HEK293 (cell line): ENCODE measurements at regions not wholly inside any gene's neighbourhood (a gene's known extent, or its start where the extent isn't known, plus 50 kb on each side); places are given as distances from the start of the nearest gene placed in this dataset.

Source experiments
- CTCF ChIA-PET: fragments of 350-600 bp; formaldehyde crosslinking; extraction: SDS; loops from one replicate; lab custom pipeline; 2021; ENCODE audit warnings: antibody characterized with exemption; lab: Yijun Ruan, JAX
- POLR2A ChIA-PET: fragments of 300-600 bp; formaldehyde crosslinking; extraction: SDS; loops from one replicate; lab custom pipeline; 2020; ENCODE audit warnings: antibody characterized with exemption, inconsistent platforms; lab: Yijun Ruan, JAX
- H3K27ac ChIP-seq: fragments of 200-500 bp; sonication (Bioruptor generic); 2 replicates; pipeline ENCODE4 v1.5.1; 2014; ENCODE audit warnings: low read depth, low read length, control low read depth, inconsistent platforms; ENCODE audit errors: extremely low read depth
- H3K36me3 ChIP-seq, 2 experiments: fragments of 200-500 bp in 1 of 2; sonication (Bioruptor generic) in 1 of 2; 1 replicate in 1 of 2; 2 replicates in 1 of 2; pipeline ENCODE4 v1.5.1; 2014 to 2017; ENCODE audit warnings: inconsistent platforms in 2 of 2, low read length in 2 of 2; ENCODE audit not compliant: control insufficient read depth in 2 of 2, insufficient read depth in 1 of 2
- H3K4me1 ChIP-seq: fragments of 200-500 bp; sonication (Bioruptor generic); 2 replicates; pipeline ENCODE4 v1.5.1; 2014; ENCODE audit warnings: mild to moderate bottlenecking, low read length, inconsistent platforms; ENCODE audit not compliant: control insufficient read depth, insufficient read depth
- H3K4me3 ChIP-seq: 2 replicates; pipeline ENCODE4 v1.5.1; 2011; ENCODE audit warnings: low read depth, mild to moderate bottlenecking, control low read depth, low read length, moderate library complexity
- H3K9me3 ChIP-seq: fragments of 200-500 bp; sonication (Bioruptor generic); 2 replicates; pipeline ENCODE4 v1.5.1; 2014; ENCODE audit warnings: low read depth, low read length, inconsistent platforms; ENCODE audit not compliant: control insufficient read depth, insufficient read depth
- HOXD13 ChIP-seq: sonication (generic); formaldehyde crosslinking; IDR thresholded peaks from 2 replicates; pipeline ENCODE4 v1.8.0; 2022; ENCODE audit warnings: missing genetic modification reagents, borderline replicate concordance
- MYNN ChIP-seq: fragments of 450-650 bp; formaldehyde crosslinking; IDR thresholded peaks from 2 replicates; pipeline ENCODE4 v1.5.1; 2016; ENCODE audit warnings: missing biosample characterization, missing genetic modification characterization, borderline replicate concordance
- PRDM1 ChIP-seq: fragments of 450-650 bp; formaldehyde crosslinking; IDR thresholded peaks from 2 replicates; pipeline ENCODE4; 2016; ENCODE audit warnings: missing biosample characterization, missing genetic modification characterization
- SCRT1 ChIP-seq: fragments of 450-650 bp; formaldehyde crosslinking; IDR thresholded peaks from 2 replicates; pipeline ENCODE4 v1.5.1; 2016; ENCODE audit warnings: missing biosample characterization, missing genetic modification characterization, borderline replicate concordance
- WT1 ChIP-seq: fragments of 450-650 bp; formaldehyde crosslinking; IDR thresholded peaks from 2 replicates; pipeline ENCODE4 v1.5.1; 2016; ENCODE audit warnings: missing biosample characterization, missing genetic modification characterization
- YY2 ChIP-seq: fragments of 450-650 bp; formaldehyde crosslinking; IDR thresholded peaks from 2 replicates; pipeline ENCODE4 v1.5.1; 2016; ENCODE audit warnings: missing biosample characterization, missing genetic modification characterization
- ZFP69B ChIP-seq: fragments of 450-650 bp; formaldehyde crosslinking; IDR thresholded peaks from 2 replicates; pipeline ENCODE4 v1.5.1; 2016; ENCODE audit warnings: missing biosample characterization, missing genetic modification characterization
- ZNF132 ChIP-seq: fragments of 450-650 bp; formaldehyde crosslinking; IDR thresholded peaks from 2 replicates; pipeline ENCODE4 v1.5.1; 2017; ENCODE audit warnings: missing biosample characterization, missing genetic modification characterization, borderline replicate concordance
- ZNF24 ChIP-seq: fragments of 450-650 bp; formaldehyde crosslinking; IDR thresholded peaks from 2 replicates; pipeline ENCODE4 v1.5.1; 2016; ENCODE audit warnings: missing biosample characterization, missing genetic modification characterization
- ZNF248 ChIP-seq: fragments of 450-650 bp; formaldehyde crosslinking; IDR thresholded peaks from 2 replicates; pipeline ENCODE4 v1.5.1; 2017; ENCODE audit warnings: missing biosample characterization, missing genetic modification characterization
- ZNF302 ChIP-seq: fragments of 450-650 bp; formaldehyde crosslinking; IDR thresholded peaks from 2 replicates; pipeline ENCODE4 v1.5.1; 2016; ENCODE audit warnings: missing biosample characterization, missing genetic modification characterization, low read depth
- ZNF37A ChIP-seq: fragments of 450-650 bp; IDR thresholded peaks from 2 replicates; pipeline ENCODE4 v1.5.1; 2018; ENCODE audit warnings: missing biosample characterization, missing genetic modification characterization
- ZNF544 ChIP-seq: fragments of 450-650 bp; formaldehyde crosslinking; IDR thresholded peaks from 2 replicates; pipeline ENCODE4 v1.5.0; 2017; ENCODE audit warnings: missing biosample characterization, missing genetic modification characterization
- ZNF624 ChIP-seq: fragments of 450-650 bp; formaldehyde crosslinking; IDR thresholded peaks from 2 replicates; pipeline ENCODE4 v1.5.1; 2017; ENCODE audit warnings: missing biosample characterization, missing genetic modification characterization
- ZSCAN16 ChIP-seq: fragments of 450-650 bp; formaldehyde crosslinking; IDR thresholded peaks from 2 replicates; pipeline ENCODE4 v1.5.1; 2016; ENCODE audit warnings: missing biosample characterization, missing genetic modification characterization
- TF ChIP-seq, protein P1 (sequence below): fragments of 450-650 bp; formaldehyde crosslinking; IDR thresholded peaks from 2 replicates; pipeline ENCODE4 v1.5.1; 2016; ENCODE audit warnings: missing biosample characterization, missing genetic modification characterization
- TF ChIP-seq, protein P2 (sequence below): fragments of 450-650 bp; formaldehyde crosslinking; IDR thresholded peaks from 2 replicates; pipeline ENCODE4 v1.5.1; 2016; ENCODE audit warnings: missing biosample characterization, missing genetic modification characterization
- TF ChIP-seq, protein P3 (sequence below): fragments of 450-650 bp; formaldehyde crosslinking; IDR thresholded peaks from 2 replicates; pipeline ENCODE4 v1.5.1; 2016; ENCODE audit warnings: missing biosample characterization, missing genetic modification characterization
- TF ChIP-seq, protein P4 (sequence below): fragments of 450-650 bp; formaldehyde crosslinking; IDR thresholded peaks from 2 replicates; pipeline ENCODE4 v1.5.1; 2016; ENCODE audit warnings: missing biosample characterization, missing genetic modification characterization
- TF ChIP-seq, protein P5 (sequence below): fragments of 450-650 bp; formaldehyde crosslinking; IDR thresholded peaks from 2 replicates; pipeline ENCODE4 v1.5.1; 2017; ENCODE audit warnings: missing biosample characterization, missing genetic modification characterization
- TF ChIP-seq, protein P6 (sequence below): fragments of 450-650 bp; formaldehyde crosslinking; IDR thresholded peaks from 2 replicates; pipeline ENCODE4 v1.5.1; 2017; ENCODE audit warnings: missing biosample characterization, missing genetic modification characterization
- TF ChIP-seq, protein P7 (sequence below): fragments of 450-650 bp; formaldehyde crosslinking; IDR thresholded peaks from 2 replicates; pipeline ENCODE4 v1.5.1; 2016; ENCODE audit warnings: missing biosample characterization, missing genetic modification characterization

DNA sequence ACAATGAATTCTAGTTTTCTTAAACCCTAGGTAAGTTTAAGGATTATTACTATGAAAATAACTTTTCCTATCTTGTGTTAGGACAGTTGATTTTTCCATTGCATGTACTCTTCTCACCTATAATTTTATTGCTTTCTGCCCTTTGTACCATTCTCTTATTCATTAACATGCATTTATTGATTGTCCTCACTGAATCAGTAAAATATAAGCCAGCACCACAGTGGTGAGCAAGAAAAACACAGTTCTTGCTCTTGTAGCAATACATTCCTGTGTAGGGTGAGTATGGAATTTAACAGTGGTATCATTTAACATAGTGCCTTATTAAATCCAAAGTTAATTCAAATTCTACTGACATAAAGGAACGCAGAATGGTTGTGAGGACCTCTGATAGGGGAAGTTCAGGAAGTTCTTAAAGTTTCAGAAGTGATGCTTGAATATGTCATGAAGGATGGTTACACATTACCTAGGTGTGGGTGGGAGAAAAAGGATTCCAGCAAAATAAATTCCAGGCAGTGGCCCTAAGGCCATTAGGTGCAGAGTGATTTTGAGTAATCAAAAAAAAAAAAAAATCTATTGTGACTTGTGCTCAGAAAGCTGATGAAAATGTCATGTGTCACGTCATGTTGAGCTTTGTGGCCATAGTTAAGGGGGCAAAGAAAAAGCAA is 104.7 kb upstream of the DSEL start:
- no peaks in the 10 kb centered on the region for H3K4me1 ChIP-seq
- H3K36me3 ChIP-seq, result no peaks in the 10 kb centered on the region
- ChIA-PET POLR2A (no interaction called here), CTCF (no interaction called here)
- no peak overlapping the region for H3K4me3 ChIP-seq
- TF ChIP-seq SCRT1 (tag by site-specific recombination) (no peak), ZNF37A (tag by site-specific recombination) (no peak), YY2 (tag by site-specific recombination) (no peak), ZNF302 (tag by site-specific recombination) (no peak), ZNF132 (tag by site-specific recombination) (no peak), PRDM1 (no peak), ZNF24 (tag by site-specific recombination) (no peak)
- TF ChIP-seq, protein P1, sequence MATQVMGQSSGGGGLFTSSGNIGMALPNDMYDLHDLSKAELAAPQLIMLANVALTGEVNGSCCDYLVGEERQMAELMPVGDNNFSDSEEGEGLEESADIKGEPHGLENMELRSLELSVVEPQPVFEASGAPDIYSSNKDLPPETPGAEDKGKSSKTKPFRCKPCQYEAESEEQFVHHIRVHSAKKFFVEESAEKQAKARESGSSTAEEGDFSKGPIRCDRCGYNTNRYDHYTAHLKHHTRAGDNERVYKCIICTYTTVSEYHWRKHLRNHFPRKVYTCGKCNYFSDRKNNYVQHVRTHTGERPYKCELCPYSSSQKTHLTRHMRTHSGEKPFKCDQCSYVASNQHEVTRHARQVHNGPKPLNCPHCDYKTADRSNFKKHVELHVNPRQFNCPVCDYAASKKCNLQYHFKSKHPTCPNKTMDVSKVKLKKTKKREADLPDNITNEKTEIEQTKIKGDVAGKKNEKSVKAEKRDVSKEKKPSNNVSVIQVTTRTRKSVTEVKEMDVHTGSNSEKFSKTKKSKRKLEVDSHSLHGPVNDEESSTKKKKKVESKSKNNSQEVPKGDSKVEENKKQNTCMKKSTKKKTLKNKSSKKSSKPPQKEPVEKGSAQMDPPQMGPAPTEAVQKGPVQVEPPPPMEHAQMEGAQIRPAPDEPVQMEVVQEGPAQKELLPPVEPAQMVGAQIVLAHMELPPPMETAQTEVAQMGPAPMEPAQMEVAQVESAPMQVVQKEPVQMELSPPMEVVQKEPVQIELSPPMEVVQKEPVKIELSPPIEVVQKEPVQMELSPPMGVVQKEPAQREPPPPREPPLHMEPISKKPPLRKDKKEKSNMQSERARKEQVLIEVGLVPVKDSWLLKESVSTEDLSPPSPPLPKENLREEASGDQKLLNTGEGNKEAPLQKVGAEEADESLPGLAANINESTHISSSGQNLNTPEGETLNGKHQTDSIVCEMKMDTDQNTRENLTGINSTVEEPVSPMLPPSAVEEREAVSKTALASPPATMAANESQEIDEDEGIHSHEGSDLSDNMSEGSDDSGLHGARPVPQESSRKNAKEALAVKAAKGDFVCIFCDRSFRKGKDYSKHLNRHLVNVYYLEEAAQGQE (tag by site-specific recombination), result no peak
- TF ChIP-seq, protein P2, sequence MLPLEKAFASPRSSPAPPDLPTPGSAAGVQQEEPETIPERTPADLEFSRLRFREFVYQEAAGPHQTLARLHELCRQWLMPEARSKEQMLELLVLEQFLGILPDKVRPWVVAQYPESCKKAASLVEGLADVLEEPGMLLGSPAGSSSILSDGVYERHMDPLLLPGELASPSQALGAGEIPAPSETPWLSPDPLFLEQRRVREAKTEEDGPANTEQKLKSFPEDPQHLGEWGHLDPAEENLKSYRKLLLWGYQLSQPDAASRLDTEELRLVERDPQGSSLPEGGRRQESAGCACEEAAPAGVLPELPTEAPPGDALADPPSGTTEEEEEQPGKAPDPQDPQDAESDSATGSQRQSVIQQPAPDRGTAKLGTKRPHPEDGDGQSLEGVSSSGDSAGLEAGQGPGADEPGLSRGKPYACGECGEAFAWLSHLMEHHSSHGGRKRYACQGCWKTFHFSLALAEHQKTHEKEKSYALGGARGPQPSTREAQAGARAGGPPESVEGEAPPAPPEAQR, result no peak
- TF ChIP-seq, protein P3, sequence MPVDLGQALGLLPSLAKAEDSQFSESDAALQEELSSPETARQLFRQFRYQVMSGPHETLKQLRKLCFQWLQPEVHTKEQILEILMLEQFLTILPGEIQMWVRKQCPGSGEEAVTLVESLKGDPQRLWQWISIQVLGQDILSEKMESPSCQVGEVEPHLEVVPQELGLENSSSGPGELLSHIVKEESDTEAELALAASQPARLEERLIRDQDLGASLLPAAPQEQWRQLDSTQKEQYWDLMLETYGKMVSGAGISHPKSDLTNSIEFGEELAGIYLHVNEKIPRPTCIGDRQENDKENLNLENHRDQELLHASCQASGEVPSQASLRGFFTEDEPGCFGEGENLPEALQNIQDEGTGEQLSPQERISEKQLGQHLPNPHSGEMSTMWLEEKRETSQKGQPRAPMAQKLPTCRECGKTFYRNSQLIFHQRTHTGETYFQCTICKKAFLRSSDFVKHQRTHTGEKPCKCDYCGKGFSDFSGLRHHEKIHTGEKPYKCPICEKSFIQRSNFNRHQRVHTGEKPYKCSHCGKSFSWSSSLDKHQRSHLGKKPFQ (tag by site-specific recombination), result no peak
- TF ChIP-seq, protein P4, sequence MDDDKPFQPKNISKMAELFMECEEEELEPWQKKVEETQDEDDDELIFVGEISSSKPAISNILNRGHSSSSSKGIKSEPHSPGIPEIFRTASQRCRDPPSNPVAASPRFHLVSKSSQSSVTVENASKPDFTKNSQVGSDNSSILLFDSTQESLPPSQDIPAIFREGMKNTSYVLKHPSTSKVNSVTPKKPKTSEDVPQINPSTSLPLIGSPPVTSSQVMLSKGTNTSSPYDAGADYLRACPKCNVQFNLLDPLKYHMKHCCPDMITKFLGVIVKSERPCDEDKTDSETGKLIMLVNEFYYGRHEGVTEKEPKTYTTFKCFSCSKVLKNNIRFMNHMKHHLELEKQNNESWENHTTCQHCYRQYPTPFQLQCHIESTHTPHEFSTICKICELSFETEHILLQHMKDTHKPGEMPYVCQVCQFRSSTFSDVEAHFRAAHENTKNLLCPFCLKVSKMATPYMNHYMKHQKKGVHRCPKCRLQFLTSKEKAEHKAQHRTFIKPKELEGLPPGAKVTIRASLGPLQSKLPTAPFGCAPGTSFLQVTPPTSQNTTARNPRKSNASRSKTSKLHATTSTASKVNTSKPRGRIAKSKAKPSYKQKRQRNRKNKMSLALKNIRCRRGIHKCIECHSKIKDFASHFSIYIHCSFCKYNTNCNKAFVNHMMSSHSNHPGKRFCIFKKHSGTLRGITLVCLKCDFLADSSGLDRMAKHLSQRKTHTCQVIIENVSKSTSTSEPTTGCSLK (tag by site-specific recombination), result no peak
- no peaks in the 10 kb centered on the region for H3K9me3 ChIP-seq
- H3K27ac ChIP-seq, result no peak overlapping the region

DNA sequence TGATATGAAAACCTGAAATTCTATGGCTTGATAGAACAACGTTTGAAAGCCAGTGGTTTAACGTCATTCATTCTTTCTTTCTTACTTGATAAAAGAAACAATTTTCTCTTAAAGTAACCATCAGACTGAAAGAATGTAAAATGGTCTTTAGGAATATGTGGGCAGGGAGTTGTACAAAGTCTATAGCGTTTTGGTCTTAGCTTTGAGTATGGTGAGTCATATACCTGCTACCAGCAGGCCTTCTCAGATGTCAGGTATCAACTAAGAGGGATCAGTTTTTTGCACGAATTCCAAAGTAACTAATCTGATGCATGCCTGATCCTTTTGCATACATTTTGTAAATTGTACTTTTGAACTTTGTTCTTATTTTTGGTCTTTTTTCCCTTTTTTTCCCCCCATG is 101.5 kb upstream of the DSEL start:
- Histone ChIP-seq H3K36me3 (no peaks in the 10 kb centered on the region), H3K4me3 (no peak overlapping the region), H3K4me1 (no peaks in the 10 kb centered on the region), H3K9me3 (no peaks in the 10 kb centered on the region), H3K27ac (no peak overlapping the region)
- POLR2A ChIA-PET, result no interaction called here
- CTCF ChIA-PET, result interaction anchor here (0.6 kb wide), 1 partner anchor 135 kb away, joined by 5 read pairs; no protein-coding TSS in a partner anchor
- TF ChIP-seq, protein P5, sequence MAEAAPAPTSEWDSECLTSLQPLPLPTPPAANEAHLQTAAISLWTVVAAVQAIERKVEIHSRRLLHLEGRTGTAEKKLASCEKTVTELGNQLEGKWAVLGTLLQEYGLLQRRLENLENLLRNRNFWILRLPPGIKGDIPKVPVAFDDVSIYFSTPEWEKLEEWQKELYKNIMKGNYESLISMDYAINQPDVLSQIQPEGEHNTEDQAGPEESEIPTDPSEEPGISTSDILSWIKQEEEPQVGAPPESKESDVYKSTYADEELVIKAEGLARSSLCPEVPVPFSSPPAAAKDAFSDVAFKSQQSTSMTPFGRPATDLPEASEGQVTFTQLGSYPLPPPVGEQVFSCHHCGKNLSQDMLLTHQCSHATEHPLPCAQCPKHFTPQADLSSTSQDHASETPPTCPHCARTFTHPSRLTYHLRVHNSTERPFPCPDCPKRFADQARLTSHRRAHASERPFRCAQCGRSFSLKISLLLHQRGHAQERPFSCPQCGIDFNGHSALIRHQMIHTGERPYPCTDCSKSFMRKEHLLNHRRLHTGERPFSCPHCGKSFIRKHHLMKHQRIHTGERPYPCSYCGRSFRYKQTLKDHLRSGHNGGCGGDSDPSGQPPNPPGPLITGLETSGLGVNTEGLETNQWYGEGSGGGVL, result no peak
- no peak for TF ChIP-seq ZSCAN16 (tag by site-specific recombination)
- TF ChIP-seq ZNF248 (tag by site-specific recombination), result no peak
- no peak for TF ChIP-seq ZFP69B
- TF ChIP-seq HOXD13 (CRISPR knock-in tag), result no peak
- no peak for TF ChIP-seq WT1
- TF ChIP-seq, protein P6, sequence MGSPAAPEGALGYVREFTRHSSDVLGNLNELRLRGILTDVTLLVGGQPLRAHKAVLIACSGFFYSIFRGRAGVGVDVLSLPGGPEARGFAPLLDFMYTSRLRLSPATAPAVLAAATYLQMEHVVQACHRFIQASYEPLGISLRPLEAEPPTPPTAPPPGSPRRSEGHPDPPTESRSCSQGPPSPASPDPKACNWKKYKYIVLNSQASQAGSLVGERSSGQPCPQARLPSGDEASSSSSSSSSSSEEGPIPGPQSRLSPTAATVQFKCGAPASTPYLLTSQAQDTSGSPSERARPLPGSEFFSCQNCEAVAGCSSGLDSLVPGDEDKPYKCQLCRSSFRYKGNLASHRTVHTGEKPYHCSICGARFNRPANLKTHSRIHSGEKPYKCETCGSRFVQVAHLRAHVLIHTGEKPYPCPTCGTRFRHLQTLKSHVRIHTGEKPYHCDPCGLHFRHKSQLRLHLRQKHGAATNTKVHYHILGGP (tag by site-specific recombination), result no peak
- TF ChIP-seq, protein P7, sequence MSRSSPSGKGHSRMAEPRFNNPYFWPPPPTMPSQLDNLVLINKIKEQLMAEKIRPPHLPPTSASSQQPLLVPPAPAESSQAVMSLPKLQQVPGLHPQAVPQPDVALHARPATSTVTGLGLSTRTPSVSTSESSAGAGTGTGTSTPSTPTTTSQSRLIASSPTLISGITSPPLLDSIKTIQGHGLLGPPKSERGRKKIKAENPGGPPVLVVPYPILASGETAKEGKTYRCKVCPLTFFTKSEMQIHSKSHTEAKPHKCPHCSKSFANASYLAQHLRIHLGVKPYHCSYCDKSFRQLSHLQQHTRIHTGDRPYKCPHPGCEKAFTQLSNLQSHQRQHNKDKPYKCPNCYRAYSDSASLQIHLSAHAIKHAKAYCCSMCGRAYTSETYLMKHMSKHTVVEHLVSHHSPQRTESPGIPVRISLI (tag by site-specific recombination), result no peak
- TF ChIP-seq MYNN (tag by site-specific recombination), result no peak
- no peak for TF ChIP-seq ZNF544 (tag by site-specific recombination)
- TF ChIP-seq ZNF624, result no peak
